Thymus (tissue), 11 donors: ENCODE measurements at regions not wholly inside any gene's neighbourhood (a gene's known extent, or its start where the extent isn't known, plus 50 kb on each side); places are given as distances from the start of the nearest gene placed in this dataset.

Experiments used
- DNase-seq, 9 donors: peaks; one replicate each; pipeline ENCODE4 v3.0.0-alpha.2; 2013; ENCODE audit warnings: low spot score in 9 of 9, low read depth in 6 of 9, missing footprints in 1 of 9
- H3K27ac ChIP-seq, 2 donors: one replicate each; pipeline ENCODE4 v1.5.1; 2013; ENCODE audit warnings: control low read depth in 1 of 2, low read depth in 1 of 2, low read length in 1 of 2, mild to moderate bottlenecking in 1 of 2, moderate library complexity in 1 of 2
- H3K27me3 ChIP-seq, 2 donors: one replicate each; pipeline ENCODE4 v1.5.1; 2013; ENCODE audit warnings: low read length in 1 of 2; ENCODE audit not compliant: control insufficient read depth in 2 of 2, insufficient read depth in 1 of 2
- H3K36me3 ChIP-seq, 2 donors: one replicate each; pipeline ENCODE4 v1.5.1; 2013; ENCODE audit warnings: low read length in 1 of 2, mild to moderate bottlenecking in 1 of 2, moderate library complexity in 1 of 2; ENCODE audit not compliant: control insufficient read depth in 2 of 2, insufficient read depth in 2 of 2
- H3K4me1 ChIP-seq, 2 donors: one replicate each; pipeline ENCODE4 v1.5.1; 2013; ENCODE audit warnings: low read length in 2 of 2; ENCODE audit not compliant: control insufficient read depth in 2 of 2, insufficient read depth in 2 of 2
- H3K4me3 ChIP-seq, 2 donors: one replicate each; pipeline ENCODE4 v1.5.1; 2013; ENCODE audit warnings: low read length in 2 of 2, control low read depth in 1 of 2, mild to moderate bottlenecking in 1 of 2
- H3K9me3 ChIP-seq, 2 donors: one replicate each; pipeline ENCODE4 v1.5.1; 2013; ENCODE audit warnings: low read length in 1 of 2, mild to moderate bottlenecking in 1 of 2; ENCODE audit not compliant: control insufficient read depth in 2 of 2, insufficient read depth in 1 of 2
- WGBS: extraction: QIAGEN DNeasy Blood & Tissue Kit; methylation state at CpG from one replicate; pipeline ENCODE4 v1.1.7; 2013; 5-methylcytosine and 5-hydroxymethylcytosine counted together
- donor health status: healthy.

DNA sequence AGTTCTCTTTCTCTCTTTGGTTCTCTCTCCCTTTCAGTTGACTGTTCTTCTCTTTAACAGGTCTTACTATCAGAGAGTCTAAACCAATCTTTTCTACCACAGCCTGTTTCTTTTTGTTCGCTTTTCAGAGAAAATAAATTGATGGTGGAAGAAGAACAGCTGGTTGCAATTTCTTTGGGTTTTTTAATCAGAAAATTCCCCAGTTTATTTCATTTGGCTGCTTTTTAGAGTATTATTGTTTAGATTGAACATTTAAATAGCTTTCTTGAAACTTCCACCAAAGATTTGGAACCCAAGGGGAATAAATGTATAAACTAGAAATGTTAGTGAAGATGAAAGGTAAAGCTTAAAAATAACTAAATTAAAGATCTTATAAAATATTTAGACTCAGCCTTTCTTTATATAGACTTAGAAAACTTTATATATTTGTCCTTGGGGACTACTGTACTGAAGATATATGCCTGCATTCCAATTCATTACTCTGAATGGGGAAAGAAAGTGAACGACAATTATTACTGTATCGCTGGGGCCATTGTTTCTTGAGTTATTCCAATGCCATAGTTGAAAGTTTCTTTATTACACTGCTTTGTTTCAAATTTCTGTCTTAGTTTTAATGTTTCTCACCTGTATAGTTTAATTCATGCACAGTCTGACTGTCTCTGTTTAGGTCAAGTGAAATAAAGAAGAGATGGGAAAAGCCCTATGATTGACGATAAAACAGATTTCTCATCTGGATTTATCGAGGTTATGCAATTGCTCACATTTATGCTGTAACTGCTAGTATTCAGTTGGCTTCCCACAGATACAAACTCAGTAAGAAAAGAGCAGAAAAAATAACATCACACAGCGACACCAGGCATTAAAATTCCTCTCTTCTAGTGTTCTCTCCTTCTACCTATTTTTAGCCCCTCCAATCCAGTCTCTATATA is 169.4 kb upstream of the CSNK1A1L start:
- Histone ChIP-seq H3K9me3 (peaks cover 0 to 4% of the 10 kb centered on the region in 2 donors), H3K27ac (no peak overlapping the region), H3K4me1 (no peaks in the 10 kb centered on the region), H3K4me3 (no peak overlapping the region), H3K27me3 (no peaks in the 10 kb centered on the region), H3K36me3 (no peaks in the 10 kb centered on the region)
- WGBS = 94% methylated on average over 6 of the region's 6 CpGs
- no peak for DNase-seq

DNA sequence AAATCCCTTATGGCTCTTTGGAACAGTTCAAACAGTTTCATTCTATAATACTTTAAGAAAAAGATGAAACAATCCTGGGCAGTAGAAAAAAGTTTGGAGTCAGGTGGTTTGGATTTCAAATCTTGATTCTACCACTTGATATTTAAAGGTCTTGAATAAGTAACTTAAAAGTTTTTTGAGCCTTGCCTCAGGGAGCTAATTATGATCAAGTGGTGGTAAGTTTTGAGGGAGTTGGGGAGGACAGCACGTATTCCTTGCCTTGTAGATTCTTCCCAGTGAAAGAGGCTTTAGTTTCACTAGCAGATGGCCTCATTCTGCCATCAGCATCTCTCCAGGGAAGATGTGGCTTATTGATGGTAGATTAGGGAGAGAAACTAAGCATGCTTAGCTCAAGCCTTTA is 168.4 kb upstream of the CSNK1A1L start:
- no peak for DNase-seq
- 70% methylated on average over 1 of the region's 1 CpG for WGBS

DNA sequence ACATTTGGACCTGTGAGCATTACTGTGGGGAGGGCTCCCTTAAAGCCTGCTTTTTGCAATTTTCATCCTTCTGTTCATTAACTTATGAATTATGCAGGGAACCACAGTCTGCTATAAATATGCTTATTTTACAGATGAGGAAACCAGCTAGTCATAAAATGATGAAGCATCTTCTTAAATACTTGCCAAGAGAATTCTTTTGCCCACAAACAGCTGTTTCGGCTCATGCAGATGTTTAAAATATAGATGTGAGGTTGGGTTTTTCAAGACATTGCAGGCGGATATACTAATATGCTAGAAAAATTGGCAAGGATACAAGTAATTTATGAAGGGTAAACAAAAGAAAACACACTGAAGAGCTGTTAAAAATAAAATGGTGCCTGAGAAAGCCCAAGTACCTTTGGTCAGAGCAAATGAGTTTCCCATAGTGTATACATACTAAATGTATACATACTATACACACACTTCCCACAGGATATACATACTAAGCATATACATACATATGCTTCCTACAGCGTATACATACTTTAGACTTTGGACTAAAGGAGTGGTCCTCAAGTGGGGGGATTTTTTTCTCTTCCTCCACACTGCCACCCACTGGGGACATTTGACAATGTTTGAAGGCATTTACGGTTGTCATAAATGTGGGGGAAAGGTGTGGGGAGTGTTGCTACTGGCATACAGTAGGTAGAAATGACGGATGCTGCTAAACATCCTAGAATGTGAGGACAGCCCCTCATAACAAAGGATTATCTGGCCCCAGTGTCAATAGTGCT is 164.9 kb upstream of the CSNK1A1L start:
- Histone ChIP-seq H3K9me3 (peaks cover 0 to 7% of the 10 kb centered on the region in 2 donors), H3K36me3 (no peaks in the 10 kb centered on the region), H3K27me3 (no peaks in the 10 kb centered on the region), H3K27ac (no peak overlapping the region), H3K4me3 (no peak overlapping the region), H3K4me1 (no peaks in the 10 kb centered on the region)
- no peak for DNase-seq
- WGBS = 91% methylated on average over 5 of the region's 5 CpGs

More for the DNA sequence above, 168.4 kb upstream of the CSNK1A1L start:
- Histone ChIP-seq H3K9me3 (peaks cover 0 to 4% of the 10 kb centered on the region in 2 donors), H3K4me1 (no peaks in the 10 kb centered on the region), H3K27ac (no peak overlapping the region), H3K27me3 (no peaks in the 10 kb centered on the region), H3K4me3 (no peak overlapping the region), H3K36me3 (no peaks in the 10 kb centered on the region)

DNA sequence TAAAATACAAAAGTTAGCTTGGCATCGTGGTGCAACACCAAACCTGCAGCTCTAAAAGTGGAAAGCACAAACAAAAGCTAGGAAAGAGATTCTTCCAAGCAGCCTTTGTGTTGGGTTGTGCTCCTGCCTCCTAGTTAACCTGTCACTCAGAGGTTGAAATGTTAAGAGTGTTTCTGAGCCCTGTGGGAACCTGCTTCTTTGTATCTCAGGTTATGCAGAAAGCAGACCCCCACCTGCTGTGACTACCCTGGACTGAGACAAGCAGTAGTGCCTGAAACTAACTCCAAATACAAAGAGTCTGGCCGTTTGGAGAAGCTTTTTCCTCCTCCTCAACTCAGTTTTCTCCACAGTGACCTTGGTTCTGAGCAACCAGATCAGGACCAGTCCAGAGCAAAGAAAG is 158.4 kb upstream of the CSNK1A1L start:
- no peak overlapping the region for H3K4me3 ChIP-seq
- no peaks in the 10 kb centered on the region for H3K36me3 ChIP-seq
- H3K4me1 ChIP-seq = no peaks in the 10 kb centered on the region
- no peak overlapping the region for H3K27ac ChIP-seq
- WGBS = 49% methylated on average over 2 of the region's 2 CpGs
- no peak for DNase-seq
- H3K9me3 ChIP-seq = peaks cover 2 to 7% of the 10 kb centered on the region in 2 donors
- H3K27me3 ChIP-seq = no peaks in the 10 kb centered on the region

DNA sequence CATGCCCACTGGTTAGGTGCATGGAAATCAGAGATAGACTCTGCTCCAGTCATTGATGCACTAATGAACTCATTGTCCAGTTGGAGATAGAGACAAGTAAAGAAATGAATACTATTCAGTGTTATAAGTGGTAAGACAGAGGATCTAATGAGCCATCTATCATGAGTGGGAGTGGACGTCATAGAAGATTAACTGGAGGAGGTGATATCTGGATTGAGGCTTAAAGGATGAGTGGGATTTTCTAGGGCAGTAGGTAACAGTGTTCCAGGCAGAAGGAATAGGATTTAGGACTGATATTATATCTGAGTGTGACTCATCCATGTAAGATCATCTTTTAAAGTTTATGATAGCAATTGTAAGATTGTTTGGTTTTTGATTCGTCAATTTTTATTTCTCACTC is 152.2 kb upstream of the CSNK1A1L start:
- no peaks in the 10 kb centered on the region for H3K27me3 ChIP-seq
- no peak overlapping the region for H3K4me3 ChIP-seq
- H3K36me3 ChIP-seq = no peaks in the 10 kb centered on the region
- peaks cover 0 to 2% of the 10 kb centered on the region in 2 donors for H3K9me3 ChIP-seq
- no peaks in the 10 kb centered on the region for H3K4me1 ChIP-seq
- WGBS = 96% methylated on average over 2 of the region's 2 CpGs
- no peak for DNase-seq
- H3K27ac ChIP-seq = no peak overlapping the region

DNA sequence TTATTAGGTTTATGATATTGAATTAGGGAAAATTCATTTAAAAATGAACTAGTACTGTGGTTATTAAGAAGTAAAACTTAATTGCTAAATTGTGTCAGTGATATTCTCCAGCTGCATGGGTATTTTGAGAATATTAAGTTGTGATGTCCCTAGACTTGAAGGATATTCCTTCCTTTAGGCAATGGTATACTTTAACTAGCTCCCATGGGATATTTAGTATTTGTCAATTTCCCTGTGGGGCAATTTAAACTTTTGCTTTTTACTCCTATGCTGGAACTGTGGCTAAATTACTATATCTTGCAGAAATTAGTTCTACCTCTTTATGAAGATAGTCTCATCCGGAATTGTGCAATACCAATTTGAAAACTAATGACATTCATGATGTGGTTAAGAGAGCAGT is 151.6 kb upstream of the CSNK1A1L start:
- Histone ChIP-seq H3K9me3 (no peaks in the 10 kb centered on the region), H3K4me1 (no peaks in the 10 kb centered on the region), H3K27me3 (no peaks in the 10 kb centered on the region), H3K4me3 (no peak overlapping the region), H3K27ac (no peak overlapping the region), H3K36me3 (no peaks in the 10 kb centered on the region)
- DNase-seq = no peak
- WGBS = 96% methylated on average over 1 of the region's 1 CpG

DNA sequence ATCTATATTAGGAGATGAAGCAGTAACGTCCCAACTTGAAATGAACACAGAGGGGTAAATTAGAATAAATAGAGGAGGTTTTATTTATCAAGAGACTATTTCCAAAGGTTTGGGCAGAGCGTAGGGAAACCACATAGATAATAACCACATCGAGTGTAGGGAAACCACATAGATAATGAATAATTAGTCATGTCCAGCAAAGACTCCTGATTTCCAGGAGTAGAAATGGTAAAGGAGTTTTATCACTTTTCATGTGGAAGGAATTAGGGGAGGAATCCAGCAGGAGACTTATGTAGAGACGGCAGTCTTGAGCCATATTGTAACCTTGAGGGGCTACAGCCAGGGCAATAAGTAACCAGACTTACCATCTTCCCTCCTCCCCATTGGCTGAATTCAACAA is 136.3 kb upstream of the CSNK1A1L start:
- WGBS = 93% methylated on average over 4 of the region's 4 CpGs
- no peak for DNase-seq
- H3K36me3 ChIP-seq = no peaks in the 10 kb centered on the region
- no peak overlapping the region for H3K27ac ChIP-seq
- H3K4me1 ChIP-seq = no peaks in the 10 kb centered on the region
- H3K9me3 ChIP-seq = peaks cover 0 to 3% of the 10 kb centered on the region in 2 donors
- H3K4me3 ChIP-seq = no peak overlapping the region
- H3K27me3 ChIP-seq = no peaks in the 10 kb centered on the region

DNA sequence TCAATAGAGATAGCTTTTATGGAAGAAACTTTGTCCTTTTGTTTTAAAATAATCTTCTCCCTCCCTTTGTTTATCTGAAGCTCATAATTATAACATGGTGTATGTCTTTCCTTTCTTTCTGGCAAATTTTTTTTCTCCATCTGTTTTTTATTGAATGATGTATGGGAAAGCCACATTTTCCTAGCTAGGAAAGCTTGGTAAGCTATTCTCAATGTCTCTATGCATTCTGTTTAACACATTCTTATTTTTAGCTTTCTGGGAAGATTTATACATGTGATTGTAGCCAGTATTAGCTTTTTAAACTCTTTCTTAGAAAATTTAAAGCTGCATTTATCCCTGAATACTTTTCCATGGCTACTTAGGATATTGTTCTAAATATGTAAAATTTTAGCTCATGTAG is 124.9 kb upstream of the CSNK1A1L start:
- no peak for DNase-seq
- H3K36me3 ChIP-seq = no peaks in the 10 kb centered on the region
- H3K4me3 ChIP-seq = no peak overlapping the region
- no peaks in the 10 kb centered on the region for H3K4me1 ChIP-seq
- no peaks in the 10 kb centered on the region for H3K27me3 ChIP-seq
- no peaks in the 10 kb centered on the region for H3K9me3 ChIP-seq
- H3K27ac ChIP-seq = no peak overlapping the region

DNA sequence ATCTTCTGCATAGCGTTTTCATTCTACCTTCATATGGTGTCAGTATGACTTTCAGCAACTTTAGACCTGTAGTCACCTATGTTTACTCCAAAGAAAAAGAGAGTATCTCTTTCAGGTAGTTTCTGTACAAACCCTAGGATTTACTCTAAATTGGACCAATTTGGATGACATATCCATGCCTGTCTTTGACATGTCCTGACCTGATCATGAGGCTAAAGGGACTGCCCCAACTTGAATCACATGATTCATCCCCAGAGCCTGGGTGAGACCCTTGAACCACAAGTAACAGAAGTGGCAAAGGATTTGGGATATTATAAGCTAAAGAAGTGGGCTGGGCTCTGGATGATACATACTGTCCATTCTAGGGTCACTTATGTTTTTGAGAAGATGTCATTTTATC is 124.5 kb upstream of the CSNK1A1L start:
- no peaks in the 10 kb centered on the region for H3K36me3 ChIP-seq
- DNase-seq = no peak
- H3K4me3 ChIP-seq = no peak overlapping the region
- H3K4me1 ChIP-seq = no peaks in the 10 kb centered on the region
- WGBS = 0% methylated on average over 1 of the region's 1 CpG
- no peaks in the 10 kb centered on the region for H3K9me3 ChIP-seq
- no peaks in the 10 kb centered on the region for H3K27me3 ChIP-seq
- no peak overlapping the region for H3K27ac ChIP-seq
